Epithelial cell of esophagus (primary cell): ENCODE measurements at regions not wholly inside any gene's neighbourhood (a gene's known extent, or its start where the extent isn't known, plus 50 kb on each side); places are given as distances from the start of the nearest gene placed in this dataset.

Experiments
- DNase-seq: peaks from one replicate; pipeline ENCODE4 v3.0.0; 2010; ENCODE audit warnings: low read depth
- H3K4me3 ChIP-seq: 2 replicates; pipeline ENCODE4 v1.5.1; 2011; ENCODE audit warnings: mild to moderate bottlenecking, low read length, control low read depth
- TF ChIP-seq, protein P1 (sequence below): IDR thresholded peaks from 2 replicates; pipeline ENCODE4 v1.5.1; 2011; ENCODE audit warnings: low read depth, mild to moderate bottlenecking, low read length, control low read depth, inconsistent platforms; ENCODE audit not compliant: insufficient read depth; ENCODE audit errors: missing control alignments

DNA sequence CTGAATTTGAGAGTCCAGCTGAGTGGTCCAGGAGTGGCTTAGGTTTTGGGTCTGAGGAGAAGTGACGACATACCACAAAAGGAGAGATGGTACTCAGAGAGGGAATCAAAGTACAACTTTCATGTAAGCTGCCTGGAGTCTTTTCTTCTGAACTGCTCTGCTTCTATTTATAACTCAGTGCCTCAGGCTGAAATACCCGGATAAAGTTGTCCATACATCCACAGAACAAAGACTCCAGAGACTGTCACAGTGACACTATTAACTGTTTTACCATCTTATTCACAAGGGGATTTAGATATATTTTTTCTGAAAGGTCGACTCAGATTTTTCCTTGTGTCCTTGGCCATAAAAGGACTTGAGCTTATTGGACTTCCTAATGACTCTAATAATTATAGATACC is 264.3 kb upstream of the DNAJC19 start:
- TF ChIP-seq, protein P1, sequence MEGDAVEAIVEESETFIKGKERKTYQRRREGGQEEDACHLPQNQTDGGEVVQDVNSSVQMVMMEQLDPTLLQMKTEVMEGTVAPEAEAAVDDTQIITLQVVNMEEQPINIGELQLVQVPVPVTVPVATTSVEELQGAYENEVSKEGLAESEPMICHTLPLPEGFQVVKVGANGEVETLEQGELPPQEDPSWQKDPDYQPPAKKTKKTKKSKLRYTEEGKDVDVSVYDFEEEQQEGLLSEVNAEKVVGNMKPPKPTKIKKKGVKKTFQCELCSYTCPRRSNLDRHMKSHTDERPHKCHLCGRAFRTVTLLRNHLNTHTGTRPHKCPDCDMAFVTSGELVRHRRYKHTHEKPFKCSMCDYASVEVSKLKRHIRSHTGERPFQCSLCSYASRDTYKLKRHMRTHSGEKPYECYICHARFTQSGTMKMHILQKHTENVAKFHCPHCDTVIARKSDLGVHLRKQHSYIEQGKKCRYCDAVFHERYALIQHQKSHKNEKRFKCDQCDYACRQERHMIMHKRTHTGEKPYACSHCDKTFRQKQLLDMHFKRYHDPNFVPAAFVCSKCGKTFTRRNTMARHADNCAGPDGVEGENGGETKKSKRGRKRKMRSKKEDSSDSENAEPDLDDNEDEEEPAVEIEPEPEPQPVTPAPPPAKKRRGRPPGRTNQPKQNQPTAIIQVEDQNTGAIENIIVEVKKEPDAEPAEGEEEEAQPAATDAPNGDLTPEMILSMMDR = no peak
- H3K4me3 ChIP-seq = no peak overlapping the region
- no peak for DNase-seq

DNA sequence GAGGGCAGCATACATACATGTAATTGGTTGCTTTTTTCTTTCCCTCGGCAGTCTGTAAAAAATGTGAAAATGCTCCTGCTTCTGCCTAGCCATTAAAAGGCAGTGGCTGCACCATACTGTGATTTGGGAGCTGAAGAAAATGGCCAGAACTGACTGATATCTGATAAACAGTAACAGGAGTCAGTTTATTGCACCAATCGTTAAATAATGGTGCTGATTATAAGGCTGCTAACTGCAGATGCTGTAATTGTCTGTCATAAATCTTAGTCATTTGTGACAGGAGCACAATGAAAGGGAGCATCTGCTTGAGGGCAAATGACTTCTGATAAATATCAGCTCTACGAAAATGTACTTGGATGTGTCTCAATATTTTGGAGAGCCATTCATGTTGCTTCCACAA is 263.1 kb upstream of the DNAJC19 start:
- H3K4me3 ChIP-seq = no peak overlapping the region
- DNase-seq = peak; percentile 9
- TF ChIP-seq, protein P1 = no peak

DNA sequence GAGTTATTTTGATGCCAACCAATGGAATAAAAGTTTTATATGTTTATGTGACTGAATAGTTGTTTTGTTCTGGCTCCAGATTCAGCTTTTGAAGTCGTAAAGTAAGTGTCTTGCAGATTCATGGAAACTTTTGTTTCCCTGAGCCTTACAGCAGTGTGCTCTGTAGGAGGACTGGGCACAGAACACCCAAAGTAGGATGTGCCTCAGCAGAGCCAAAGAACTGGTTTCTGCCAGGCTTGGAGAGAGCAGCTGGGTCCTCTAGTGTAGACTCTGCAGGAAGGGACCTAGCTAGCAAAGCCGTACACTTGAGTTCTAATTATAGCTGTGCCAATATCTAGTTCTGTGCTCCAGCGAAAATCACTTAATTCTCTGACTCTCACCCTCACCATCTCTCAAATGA is 261.2 kb upstream of the DNAJC19 start:
- no peak overlapping the region for H3K4me3 ChIP-seq
- DNase-seq = no peak
- TF ChIP-seq, protein P1 = no peak

DNA sequence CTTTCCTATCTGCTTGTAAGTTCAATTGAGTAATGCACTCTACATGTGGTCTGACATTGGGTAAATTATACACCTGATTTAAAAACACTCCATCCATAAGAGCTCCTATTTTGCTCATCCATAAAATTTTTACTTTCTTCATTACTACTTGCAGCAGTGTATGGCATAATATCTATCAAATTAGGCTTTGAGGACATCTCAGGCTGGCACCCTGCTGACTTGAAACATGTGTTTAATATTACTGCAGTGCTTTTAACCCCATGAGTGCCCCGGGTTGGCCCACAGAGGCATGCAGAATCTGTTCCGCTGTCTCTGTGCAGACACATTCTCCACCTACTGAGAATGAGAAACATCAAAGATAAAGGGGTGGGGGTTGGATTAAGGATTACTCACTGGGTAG is 249.9 kb upstream of the DNAJC19 start:
- no peak overlapping the region for H3K4me3 ChIP-seq
- TF ChIP-seq, protein P1 = no peak

DNA sequence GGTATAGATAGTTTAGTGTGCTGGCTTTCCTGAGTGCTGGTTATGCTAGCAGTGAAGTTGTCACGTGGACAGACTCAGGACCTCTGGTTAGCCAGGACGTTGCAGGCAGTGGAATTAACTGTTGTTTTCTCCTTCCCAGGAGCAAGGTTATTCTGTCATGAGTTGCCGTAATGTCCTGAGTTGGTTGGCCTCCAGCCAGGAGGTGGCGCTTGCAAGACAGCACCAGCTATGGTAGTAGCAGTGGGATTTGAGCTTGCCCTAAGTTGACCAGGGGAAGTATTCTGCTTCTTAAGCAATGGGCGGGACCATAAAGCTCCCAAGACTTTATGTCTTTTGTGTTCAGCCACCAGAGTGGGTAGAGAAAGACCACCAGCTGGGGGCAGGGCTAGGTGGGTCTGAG is 240.7 kb upstream of the DNAJC19 start:
- H3K4me3 ChIP-seq = no peak overlapping the region
- DNase-seq = no peak
- TF ChIP-seq, protein P1 = no peak

More for the DNA sequence above, 249.9 kb upstream of the DNAJC19 start:
- DNase-seq = no peak

DNA sequence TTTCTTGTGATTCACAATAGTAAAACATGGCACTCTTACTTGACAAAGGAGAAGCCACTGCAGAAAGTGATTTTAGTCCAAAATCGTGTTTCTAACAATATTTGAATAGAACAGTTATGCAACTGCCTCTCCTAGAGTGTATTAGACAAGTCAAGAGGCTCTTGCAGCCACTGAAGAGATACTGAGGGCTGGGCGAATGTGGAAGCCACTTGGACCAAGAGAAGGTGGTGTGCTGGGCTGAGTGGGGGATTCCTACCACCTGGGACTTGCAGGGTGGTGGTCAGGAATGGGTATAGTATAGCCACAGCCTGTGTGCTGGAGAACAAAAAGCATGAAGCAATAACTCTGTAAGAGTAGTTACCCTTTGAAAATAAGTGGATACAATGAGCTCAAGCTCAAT is 223.8 kb upstream of the DNAJC19 start:
- TF ChIP-seq, protein P1 = no peak
- no peak for DNase-seq

DNA sequence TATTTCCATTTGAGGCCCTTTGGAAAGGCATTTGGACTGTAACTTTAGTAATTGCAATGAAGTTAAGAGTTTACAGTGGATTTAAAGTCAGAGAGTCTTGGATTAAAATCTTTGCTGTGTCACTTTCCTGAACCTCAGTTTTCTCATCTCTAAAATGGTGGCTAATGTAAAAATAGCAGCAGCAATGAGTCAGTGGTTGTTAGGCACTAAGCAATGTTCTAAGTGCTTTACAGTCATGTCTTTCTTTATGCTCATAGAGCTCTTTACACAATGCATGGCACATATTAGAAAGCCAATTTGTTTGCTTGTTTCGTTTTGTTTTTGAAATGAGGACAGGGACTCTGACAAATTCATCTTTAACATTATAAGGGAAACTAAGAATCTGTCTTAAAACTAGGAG is 222.7 kb upstream of the DNAJC19 start:
- TF ChIP-seq, protein P1 = no peak
- no peak overlapping the region for H3K4me3 ChIP-seq
- DNase-seq = peak; percentile 20

More for the DNA sequence above, 223.8 kb upstream of the DNAJC19 start:
- no peak overlapping the region for H3K4me3 ChIP-seq
